ENCODE measurements at regions not wholly inside any gene's neighbourhood (a gene's known extent, or its start where the extent isn't known, plus 50 kb on each side); places are given as distances from the start of the nearest gene placed in this dataset.

- no peak for TF ChIP-seq SUZ12 (IDR thresholded peaks at IDR 0.05; ENCODE audit: extremely low read depth, insufficient read depth, insufficient read length)
- no peak for TF ChIP-seq YY1 (IDR thresholded peaks at IDR 0.05; ENCODE audit: insufficient read depth, insufficient read length)
Observed at GRCh38 chr4:123618606-123619005, 222.0 kb downstream of the SPRY1 start.

All from NT2/D1 (cell line).